Keratinocyte (primary cell): ENCODE measurements at regions not wholly inside any gene's neighbourhood (a gene's known extent, or its start where the extent isn't known, plus 50 kb on each side); places are given as distances from the start of the nearest gene placed in this dataset.

Experiments used
- DNase-seq: peaks from one replicate; pipeline ENCODE4 v3.0.0-alpha.2; 2011; ENCODE audit warnings: low read depth, missing footprints, low spot score
- FAIRE-seq: peaks from 2 replicates; lab custom pipeline; 2011; peaks lifted over from hg19 to GRCh38; lab: Jason Lieb, UNC
- H2AFZ ChIP-seq: 2 replicates; pipeline ENCODE4 v1.6.0; 2012; ENCODE audit warnings: low read length, control low read depth, inconsistent platforms; ENCODE audit not compliant: control insufficient read depth
- H3K27ac ChIP-seq: 2 replicates; pipeline ENCODE4 v1.5.1; 2011; ENCODE audit warnings: low read length; ENCODE audit not compliant: control insufficient read depth, insufficient read depth
- H3K27me3 ChIP-seq: 3 replicates; pipeline ENCODE4 v1.6.0; 2011; ENCODE audit warnings: low read length; ENCODE audit not compliant: control insufficient read depth, insufficient read depth; ENCODE audit errors: extremely low read depth
- H3K36me3 ChIP-seq, 2 experiments: 2 replicates in 1 of 2; 3 replicates in 1 of 2; pipeline ENCODE4 v1.5.1; 2011; ENCODE audit warnings: low read length in 2 of 2, mild to moderate bottlenecking in 1 of 2; ENCODE audit not compliant: control insufficient read depth in 2 of 2, insufficient read depth in 2 of 2; ENCODE audit errors: extremely low read depth in 1 of 2
- H3K4me1 ChIP-seq: 3 replicates; pipeline ENCODE4 v1.5.1; 2011; ENCODE audit warnings: low read length; ENCODE audit not compliant: control insufficient read depth, insufficient read depth; ENCODE audit errors: extremely low read depth
- H3K4me2 ChIP-seq: 3 replicates; pipeline ENCODE4 v1.6.0; 2011; ENCODE audit warnings: low read depth, low read length; ENCODE audit not compliant: control insufficient read depth, insufficient read depth; ENCODE audit errors: extremely low read depth
- H3K4me3 ChIP-seq, 3 experiments: fragments of 200-600 bp in 1 of 3; sonication (generic) in 1 of 3; 2 replicates in 2 of 3; 3 replicates in 1 of 3; pipeline ENCODE4 v1.5.1; 2011 to 2016; ENCODE audit warnings: low read length in 3 of 3, mild to moderate bottlenecking in 3 of 3, control low read depth in 2 of 3, inconsistent platforms in 1 of 3, low read depth in 1 of 3, mixed read lengths in 1 of 3, mixed run types in 1 of 3, moderate library complexity in 1 of 3; ENCODE audit not compliant: control insufficient read depth in 2 of 3, insufficient read depth in 2 of 3; ENCODE audit errors: extremely low read depth in 1 of 3
- H3K79me2 ChIP-seq: 2 replicates; pipeline ENCODE4 v1.6.0; 2012; ENCODE audit warnings: low read length; ENCODE audit not compliant: control insufficient read depth, insufficient read depth
- H3K9ac ChIP-seq: 3 replicates; pipeline ENCODE4 v1.6.0; 2011; ENCODE audit warnings: low read length; ENCODE audit not compliant: control insufficient read depth, insufficient read depth; ENCODE audit errors: extremely low read depth
- H3K9me1 ChIP-seq: 3 replicates; pipeline ENCODE4 v1.6.0; 2011; ENCODE audit warnings: low read length; ENCODE audit not compliant: control insufficient read depth, insufficient read depth; ENCODE audit errors: extremely low read depth
- H3K9me3 ChIP-seq: 2 replicates; pipeline ENCODE4 v1.5.1; 2012; ENCODE audit warnings: low read depth, low read length; ENCODE audit not compliant: control insufficient read depth
- H4K20me1 ChIP-seq: 3 replicates; pipeline ENCODE4 v1.6.0; 2011; ENCODE audit warnings: low read length; ENCODE audit not compliant: control insufficient read depth, insufficient read depth; ENCODE audit errors: extremely low read depth
- CTCF ChIP-seq, 3 experiments: IDR thresholded peaks in 1 of 3; conservative IDR thresholded peaks in 1 of 3; optimal IDR thresholded peaks in 1 of 3; 2 replicates in 2 of 3; 3 replicates in 1 of 3; pipeline versions ENCODE3 to v1.5.1; 2011; ENCODE audit warnings: low read length in 3 of 3, mild to moderate bottlenecking in 3 of 3, moderate library complexity in 2 of 3, control low read depth in 1 of 3, inconsistent platforms in 1 of 3; ENCODE audit not compliant: insufficient read depth in 2 of 3; ENCODE audit errors: extremely low read depth in 1 of 3
- EZH2 ChIP-seq: IDR thresholded peaks from one replicate; pipeline ENCODE4 v1.6.1; 2012; ENCODE audit warnings: inconsistent platforms, mild to moderate bottlenecking, low read length, moderate library complexity
- dilution Hi-C: fragments of 300-500 bp; cut with MboI; formaldehyde crosslinking; loops from one replicate; pipeline ENCODE4 v1.7.0; 2020; ENCODE audit warnings: low sequenced_read_pairs; ENCODE audit not compliant: extremely low pct_ligation_motif_present

- H3K9me1 ChIP-seq: no peaks in the 10 kb centered on the region
- H3K9me3 ChIP-seq: no peaks in the 10 kb centered on the region
- no peaks in the 10 kb centered on the region for H3K4me1 ChIP-seq
- H3K9ac ChIP-seq: no peak overlapping the region
- H3K79me2 ChIP-seq: no peaks in the 10 kb centered on the region
- no peak overlapping the region for H3K4me3 ChIP-seq
- no peak overlapping the region for H2AFZ ChIP-seq
- no peaks in the 10 kb centered on the region for H3K27me3 ChIP-seq
- dilution Hi-C loops: no loop called here
- no peak for FAIRE-seq
- H4K20me1 ChIP-seq: no peaks in the 10 kb centered on the region
- H3K4me2 ChIP-seq: no peak overlapping the region
- H3K27ac ChIP-seq: no peak overlapping the region
- DNase-seq: no peak
- no peak for TF ChIP-seq CTCF (optimal IDR thresholded peaks at IDR 0.05 in 1 of 3, IDR thresholded peaks at IDR 0.05 in 1 of 3, conservative IDR thresholded peaks at IDR 0.05 in 1 of 3; ENCODE audit: extremely low read depth in 1 of 3, insufficient read depth in 2 of 3, low read length in 3 of 3)
- TF ChIP-seq EZH2: no peak
- no peaks in the 10 kb centered on the region for H3K36me3 ChIP-seq
These were observed 631.6 kb upstream of the CDH18 start for GRCh38 chr5:20619591-20619990.

- H3K9ac ChIP-seq: no peak overlapping the region
- no peaks in the 10 kb centered on the region for H3K79me2 ChIP-seq
- H3K9me1 ChIP-seq: no peaks in the 10 kb centered on the region
- H2AFZ ChIP-seq: no peak overlapping the region
- no peak for DNase-seq
- dilution Hi-C loops: no loop called here
- TF ChIP-seq EZH2: no peak
- no peak for TF ChIP-seq CTCF (optimal IDR thresholded peaks at IDR 0.05 in 1 of 3, IDR thresholded peaks at IDR 0.05 in 1 of 3, conservative IDR thresholded peaks at IDR 0.05 in 1 of 3; ENCODE audit: extremely low read depth in 1 of 3, insufficient read depth in 2 of 3, low read length in 3 of 3)
- no peaks in the 10 kb centered on the region for H3K36me3 ChIP-seq
- H3K4me3 ChIP-seq: no peak overlapping the region
- H3K4me2 ChIP-seq: no peak overlapping the region
- no peaks in the 10 kb centered on the region for H4K20me1 ChIP-seq
- H3K27me3 ChIP-seq: no peaks in the 10 kb centered on the region
- H3K27ac ChIP-seq: no peak overlapping the region
- no peaks in the 10 kb centered on the region for H3K4me1 ChIP-seq
- FAIRE-seq: no peak
- no peaks in the 10 kb centered on the region for H3K9me3 ChIP-seq
These were observed 630.3 kb upstream of the CDH18 start for GRCh38 chr5:20618340-20618739.
